RCC 7860 (cell line): ENCODE measurements at regions not wholly inside any gene's neighbourhood (a gene's known extent, or its start where the extent isn't known, plus 50 kb on each side); places are given as distances from the start of the nearest gene placed in this dataset.
"Not testable (repeated sequence)": the region's sequence is repeated elsewhere in the genome, so short reads cannot be mapped to it uniquely, and the experiment has no call there.

Experiments used
- DNase-seq: peaks from one replicate; pipeline ENCODE4 v3.0.0-alpha.2; 2015; ENCODE audit warnings: low spot score
- FAIRE-seq: peaks from 2 replicates; lab custom pipeline; 2012; peaks lifted over from hg19 to GRCh38; lab: Jason Lieb, UNC

DNA sequence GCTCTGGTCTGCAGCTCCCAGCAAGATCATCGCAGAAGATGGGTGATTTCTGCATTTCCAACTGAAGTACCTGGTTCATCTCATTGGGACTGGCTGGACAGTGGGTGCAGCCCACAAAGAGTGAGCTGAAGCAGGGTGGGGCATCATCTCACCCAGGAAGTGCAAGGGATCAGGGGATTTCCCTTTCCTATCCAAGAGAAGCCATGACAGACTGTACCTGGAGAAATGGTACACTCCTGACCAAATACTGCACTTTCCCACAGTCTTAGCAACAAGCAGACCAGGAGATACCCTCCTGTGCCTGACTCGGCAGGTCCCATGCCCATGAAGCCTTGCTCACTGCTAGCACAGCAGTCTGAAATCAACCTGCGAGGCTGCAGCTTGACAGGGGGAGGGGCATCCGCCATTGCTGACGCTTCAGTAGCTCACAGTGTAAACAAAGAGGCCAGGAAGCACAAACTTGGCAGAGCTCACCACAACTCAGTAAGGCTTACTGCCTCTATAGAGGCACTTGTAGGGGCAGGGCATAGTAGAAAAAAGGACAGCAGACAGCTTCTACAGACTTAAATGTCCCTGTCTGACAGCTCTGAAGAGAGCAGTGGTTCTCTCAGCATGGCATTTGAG lies 60.5 kb downstream of the AREG start:
- DNase-seq, FAIRE-seq: not testable (repeated sequence)

- not testable (repeated sequence) for FAIRE-seq, DNase-seq
Observed at GRCh38 chr4:74509363-74509762, 64.4 kb downstream of the AREG start.

GRCh38 chr4:74516303-74516702 lies 71.4 kb downstream of the AREG start:
- no peak for FAIRE-seq
- DNase-seq = no peak

DNA sequence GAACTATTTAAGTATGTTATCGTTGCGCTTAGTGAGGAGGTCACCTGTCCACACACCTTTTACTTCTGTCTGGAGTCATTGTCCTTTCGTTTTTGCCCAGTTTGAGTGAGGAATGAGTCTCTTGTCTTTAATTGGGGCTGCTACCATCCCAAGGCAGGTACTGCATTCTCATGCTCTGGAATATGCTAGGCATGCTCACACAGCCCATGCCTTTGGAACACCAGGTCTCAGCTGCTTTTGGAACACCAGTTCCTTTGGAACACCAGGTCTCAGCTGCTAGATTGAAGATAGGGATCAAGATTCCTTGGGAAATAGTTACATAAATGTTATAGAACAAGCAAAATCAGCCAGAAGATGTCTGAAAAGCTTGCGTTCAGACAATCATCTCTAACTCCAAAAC lies 73.1 kb downstream of the AREG start:
- FAIRE-seq (no peak), DNase-seq (no peak)

DNA sequence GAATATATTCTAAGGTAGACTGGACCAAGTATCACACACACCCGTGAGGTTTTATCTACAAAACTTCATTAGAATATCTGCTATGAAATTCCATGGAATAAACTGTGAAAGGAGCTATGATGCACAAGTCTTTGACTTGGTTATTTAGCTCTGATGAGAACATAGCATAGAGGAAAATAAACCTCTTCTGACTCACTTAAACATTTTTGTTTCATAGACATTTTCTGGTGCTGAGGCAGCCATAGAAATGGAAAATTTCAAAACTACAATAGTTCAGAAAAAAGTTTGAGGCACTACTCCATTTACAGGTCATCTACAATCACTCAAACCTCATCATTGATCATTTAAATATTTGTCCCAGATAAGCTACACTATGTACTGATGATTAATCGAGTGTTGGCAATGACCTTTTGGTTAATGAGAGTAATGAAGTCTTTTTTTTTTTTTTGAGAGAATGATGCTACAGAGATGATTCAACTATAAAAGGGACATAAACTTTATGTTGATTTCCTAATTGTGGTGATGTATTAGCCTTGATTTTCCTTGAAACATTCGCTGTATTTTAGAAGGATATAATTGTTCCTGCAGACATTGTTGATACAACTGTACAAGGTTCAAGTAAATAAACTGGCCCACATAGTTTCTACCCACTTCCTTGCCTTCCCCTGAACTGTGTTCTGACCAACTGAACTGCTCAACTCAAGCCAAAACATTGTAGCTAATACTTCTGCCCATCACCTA lies 77.5 kb downstream of the AREG start:
- no peak for FAIRE-seq

DNA sequence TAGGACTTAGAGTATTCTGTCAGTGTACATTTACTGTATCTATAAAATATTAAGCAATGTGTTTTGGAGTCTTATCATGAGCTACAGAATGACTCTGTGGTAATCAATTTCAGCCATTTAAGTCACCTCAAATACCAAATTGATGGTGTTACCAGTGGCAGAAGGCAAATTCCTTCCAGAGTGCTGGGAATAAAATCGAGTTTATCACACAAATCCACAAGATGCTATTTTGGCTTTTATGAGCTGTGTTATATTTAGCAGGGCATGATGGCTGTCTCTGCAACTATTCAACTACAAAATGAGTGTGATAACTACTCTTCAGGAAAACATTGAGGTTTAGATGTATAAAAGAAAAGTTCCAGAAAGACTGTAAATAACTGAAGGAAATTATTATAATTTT lies 78.2 kb downstream of the AREG start:
- DNase-seq = no peak
- no peak for FAIRE-seq

More for the DNA sequence above, 77.5 kb downstream of the AREG start:
- no peak for DNase-seq

DNA sequence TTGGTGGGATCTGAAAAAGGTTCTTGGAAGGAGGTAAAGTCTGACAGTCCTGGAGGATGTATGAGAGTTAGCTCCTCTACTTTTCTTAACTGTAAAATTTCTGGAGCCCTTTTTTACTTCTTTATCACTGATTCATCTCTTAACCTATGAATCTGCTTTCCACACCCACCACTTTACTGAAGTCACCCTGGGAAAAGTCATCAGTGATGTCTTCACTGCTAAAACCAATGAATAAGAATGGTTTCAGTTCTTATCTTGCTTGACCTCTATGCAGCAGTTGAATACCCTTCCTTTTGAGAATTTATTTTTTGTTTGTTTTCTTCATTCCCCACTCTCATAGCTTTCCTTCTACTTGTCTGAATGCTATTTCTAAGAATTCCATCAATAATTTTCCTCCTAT lies 80.0 kb downstream of the AREG start:
- DNase-seq = no peak
- no peak for FAIRE-seq

DNA sequence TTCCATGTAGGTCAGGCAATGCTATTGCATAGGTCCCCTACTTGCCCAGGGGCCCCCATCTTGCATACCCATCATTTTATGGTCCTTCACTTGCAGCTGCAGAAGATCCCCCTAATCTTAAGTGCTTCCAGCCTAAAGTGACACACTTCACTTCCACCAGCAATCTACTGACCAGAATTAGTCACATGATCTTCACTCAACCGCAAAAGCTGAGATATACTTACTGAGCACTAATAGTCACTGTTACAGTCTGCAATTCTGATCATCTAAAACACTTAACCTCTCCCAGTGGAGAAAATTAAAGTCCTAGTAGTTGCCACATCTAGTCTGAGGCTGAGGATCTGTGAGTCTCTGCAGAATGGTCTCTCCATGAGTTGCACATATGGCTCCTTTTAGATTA lies 82.1 kb downstream of the AREG start:
- DNase-seq (peak; percentile 58), FAIRE-seq (peak; percentile 81)

- no peak for FAIRE-seq
Observed at GRCh38 chr4:74528178-74528577, 83.2 kb downstream of the AREG start.

GRCh38 chr4:74529284-74530041 lies 84.5 kb downstream of the AREG start:
- no peak for DNase-seq
- FAIRE-seq = no peak

More at GRCh38 chr4:74528178-74528577, 83.2 kb downstream of the AREG start:
- no peak for DNase-seq

DNA sequence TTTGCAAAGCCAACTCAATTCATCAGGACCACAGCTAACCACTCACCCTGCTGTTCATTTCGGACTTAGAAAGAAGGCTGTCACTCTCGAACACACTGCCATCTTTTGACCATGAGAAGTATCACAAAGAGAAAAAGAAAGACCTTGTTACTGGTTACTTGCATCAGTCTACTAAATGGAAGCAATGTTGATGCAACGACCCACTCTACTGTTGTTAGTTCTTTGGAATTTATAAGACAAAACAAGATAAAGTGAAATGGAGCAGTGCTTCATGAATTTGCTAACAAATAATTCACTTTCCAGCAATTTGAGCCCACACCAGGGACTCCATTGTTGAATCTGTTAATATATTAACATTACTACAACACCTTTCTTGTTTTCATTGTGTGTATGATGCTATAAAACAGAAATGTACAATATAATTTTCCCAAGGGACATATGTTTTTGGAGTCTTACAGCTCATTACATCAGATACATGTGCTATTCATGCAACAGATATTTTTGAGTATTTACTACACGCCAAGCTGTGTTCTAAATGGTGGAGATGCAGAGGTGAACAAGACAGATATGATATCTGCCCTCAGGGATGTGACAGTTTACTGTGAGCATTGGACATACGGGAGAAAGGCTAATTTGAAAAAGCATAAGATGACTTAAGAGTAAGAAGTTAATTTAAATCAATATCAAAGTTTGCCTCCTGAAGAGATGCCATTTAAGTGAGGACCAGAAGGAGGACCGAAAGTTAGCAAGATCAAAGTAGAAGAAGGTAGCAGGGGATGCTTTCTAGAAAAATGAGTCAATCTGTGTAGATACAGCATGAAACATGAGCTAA lies 87.2 kb downstream of the AREG start:
- DNase-seq (peak; percentile 72), FAIRE-seq (peak; percentile 81)

DNA sequence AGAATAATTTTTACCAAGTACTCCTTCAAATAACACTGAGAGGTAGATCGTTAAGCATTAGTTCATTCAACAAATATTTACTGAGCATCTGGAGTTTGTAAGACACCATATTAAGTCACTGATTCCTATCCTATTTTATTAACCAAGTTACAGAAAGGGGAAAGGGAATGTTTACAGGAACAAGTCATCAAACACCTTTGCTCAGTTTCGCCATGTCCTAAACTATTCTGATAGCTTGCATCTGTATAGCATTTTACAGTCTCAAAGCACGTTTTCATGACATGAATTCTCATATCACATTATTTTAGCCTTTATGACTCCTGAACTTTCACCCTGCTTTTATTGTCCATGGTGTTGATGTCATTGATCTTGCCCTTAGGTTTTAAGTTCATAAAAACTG lies 89.2 kb downstream of the AREG start:
- FAIRE-seq (no peak), DNase-seq (no peak)

GRCh38 chr4:74534936-74535335 lies 90.0 kb downstream of the AREG start:
- no peak for DNase-seq
- FAIRE-seq = no peak

GRCh38 chr4:74535512-74535911 lies 90.6 kb downstream of the AREG start:
- DNase-seq = no peak
- FAIRE-seq = no peak

DNA sequence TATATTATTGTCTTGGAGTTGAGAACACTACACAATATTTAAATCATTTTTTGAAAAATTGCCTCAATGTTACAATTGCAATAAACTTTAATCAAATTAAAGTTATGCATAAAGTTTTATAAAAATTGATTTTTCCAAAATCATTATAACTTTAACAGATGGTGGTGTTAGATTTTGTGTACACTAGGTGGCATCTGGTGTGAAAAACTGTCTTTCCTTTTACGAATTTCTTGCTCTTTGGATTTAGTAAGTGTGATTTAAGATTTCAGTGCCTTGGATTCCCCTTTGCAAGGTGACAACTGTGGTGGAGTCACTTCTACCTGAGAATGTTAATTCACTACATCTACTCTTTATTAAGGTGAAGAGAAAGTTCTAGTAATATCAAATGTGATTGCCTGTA lies 91.6 kb downstream of the AREG start:
- no peak for DNase-seq
- FAIRE-seq = peak; percentile 79

DNA sequence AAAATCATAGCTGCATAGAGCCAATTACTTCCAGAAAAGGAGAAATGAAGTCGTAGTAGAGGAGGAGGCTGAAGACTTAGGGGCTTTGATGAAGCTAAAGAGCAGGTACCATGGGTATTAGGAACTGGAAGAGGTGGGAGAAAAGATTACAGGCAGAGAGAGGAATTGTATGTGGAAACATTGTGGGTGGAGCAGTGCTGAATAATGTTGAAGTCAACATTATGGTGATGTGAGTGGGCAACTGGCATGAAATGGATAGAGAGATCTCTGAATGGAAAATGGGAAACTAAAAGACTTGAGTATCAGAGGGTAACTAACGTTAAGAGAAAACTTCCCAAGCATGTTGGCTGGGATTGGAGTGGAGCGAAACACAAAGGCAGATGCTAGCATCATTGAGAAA lies 92.5 kb downstream of the AREG start:
- DNase-seq (peak; percentile 46), FAIRE-seq (no peak)

DNA sequence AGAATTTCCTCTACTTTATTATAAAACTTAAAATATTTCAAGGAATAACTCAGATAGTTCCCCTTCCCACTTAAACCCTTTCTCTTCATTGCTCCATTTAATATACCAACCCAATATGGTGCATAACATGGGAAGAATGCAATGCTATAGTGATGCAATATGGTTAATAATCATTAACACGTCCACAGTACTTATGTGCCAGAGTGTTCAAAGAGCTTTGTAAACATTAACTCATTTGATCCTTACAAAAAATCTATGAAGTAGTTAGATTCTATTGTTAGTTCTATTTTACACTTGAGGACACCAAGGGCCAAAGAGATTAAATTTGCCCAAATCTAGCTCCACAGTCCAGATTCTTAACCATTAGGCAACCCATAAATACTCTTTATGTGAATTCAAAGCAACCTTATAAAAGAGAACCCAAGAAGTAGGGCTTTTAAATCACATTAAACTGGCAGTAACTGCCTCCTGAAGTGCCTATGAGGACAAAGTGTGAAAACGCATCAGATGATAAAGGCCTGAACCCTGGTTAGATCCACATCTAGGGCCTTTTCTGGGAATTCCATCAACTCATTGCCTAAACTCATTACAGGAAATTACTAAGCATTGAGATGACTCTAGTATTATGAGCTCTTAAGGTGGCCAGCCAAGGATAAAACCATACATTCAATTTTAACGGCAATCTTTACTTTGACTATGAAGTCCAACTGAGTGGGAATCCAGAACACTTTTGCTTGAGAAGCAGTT lies 94.3 kb downstream of the AREG start:
- FAIRE-seq = peak; percentile 98
- DNase-seq = peak; percentile 91

DNA sequence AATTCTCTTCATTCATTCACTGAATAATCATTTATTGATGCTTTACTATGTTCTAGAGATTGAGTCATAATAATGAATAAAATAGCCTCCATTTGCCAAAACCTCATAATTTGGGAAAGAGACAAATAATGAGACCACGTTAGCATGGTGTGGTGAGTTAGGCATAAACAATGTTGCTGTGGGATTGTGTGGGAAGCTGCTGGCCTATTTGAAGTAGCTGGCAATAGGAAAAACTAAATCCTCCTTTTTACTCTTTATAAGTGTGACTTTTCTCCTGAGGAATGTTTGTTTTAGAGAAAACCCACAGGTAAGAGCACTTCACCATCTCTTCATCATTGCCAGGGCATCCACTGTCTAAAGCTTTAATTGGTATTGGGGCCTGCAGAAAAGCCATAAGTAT lies 95.3 kb downstream of the AREG start:
- DNase-seq (peak; percentile 70), FAIRE-seq (no peak)

GRCh38 chr4:74541667-74542066 lies 96.7 kb downstream of the AREG start:
- DNase-seq (no peak), FAIRE-seq (no peak)

GRCh38 chr4:74543231-74543781 lies 98.4 kb downstream of the AREG start:
- DNase-seq (peak; percentile 31), FAIRE-seq (peak; percentile 55)
